ENCODE measurements at regions not wholly inside any gene's neighbourhood (a gene's known extent, or its start where the extent isn't known, plus 50 kb on each side); places are given as distances from the start of the nearest gene placed in this dataset.

DNA sequence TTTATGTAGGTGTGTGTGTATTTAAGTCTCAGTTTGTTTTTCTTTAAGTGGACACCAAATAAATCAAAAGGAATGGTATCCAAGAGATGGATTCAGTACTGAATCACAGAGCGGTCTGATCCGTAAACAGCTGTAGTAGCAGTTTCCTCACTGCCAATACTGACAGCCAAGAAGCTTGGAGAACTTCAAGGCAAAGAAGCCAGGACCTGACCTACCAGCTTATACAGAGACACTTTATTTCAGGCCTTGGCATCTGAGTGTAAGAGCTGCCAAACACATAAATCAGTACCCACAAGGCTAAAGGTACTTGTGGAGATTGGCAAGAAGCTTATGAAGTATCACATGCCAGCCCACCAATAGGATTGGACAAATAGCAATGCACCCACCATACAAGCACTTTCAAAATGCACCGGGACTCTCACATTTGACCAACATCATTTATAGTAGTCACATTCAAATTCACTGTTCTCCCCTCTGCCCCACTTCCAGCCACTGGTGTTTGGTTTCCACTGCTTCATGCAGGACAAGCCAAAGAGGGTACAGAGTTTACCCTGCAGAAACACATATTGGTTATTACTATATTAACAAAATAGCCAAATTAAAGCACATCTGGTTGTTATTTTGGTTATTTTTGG, 357.9 kb downstream of the KLF12 start:
- DNase-seq (ENCODE audit: low read depth, low spot score) (no peak), ATAC-seq (no peak)
- H3K4me3 ChIP-seq (ENCODE audit: low read depth in 2 of 2, low read length in 2 of 2), result no peak overlapping the region
- H3K4me1 ChIP-seq (ENCODE audit: control insufficient read depth, insufficient read depth, low read length), result no peaks in the 10 kb centered on the region
- ChIA-PET CTCF (no interaction called here), POLR2A (no interaction called here)
- BruUV-seq (replicated peaks), result no TSS peak
- TF ChIP-seq CTCF (IDR thresholded peaks at IDR 0.05) (no peak), TCF7L2 (IDR thresholded peaks at IDR 0.05; ENCODE audit: low read depth, low read length) (no peak), POLR2AphosphoS5 (IDR thresholded peaks at IDR 0.05; ENCODE audit: low read depth, low read length) (no peak), SIN3A (IDR thresholded peaks at IDR 0.05; ENCODE audit: borderline replicate concordance, insufficient read depth, low read depth, low read length) (no peak)
- TF ChIP-seq, protein P1, sequence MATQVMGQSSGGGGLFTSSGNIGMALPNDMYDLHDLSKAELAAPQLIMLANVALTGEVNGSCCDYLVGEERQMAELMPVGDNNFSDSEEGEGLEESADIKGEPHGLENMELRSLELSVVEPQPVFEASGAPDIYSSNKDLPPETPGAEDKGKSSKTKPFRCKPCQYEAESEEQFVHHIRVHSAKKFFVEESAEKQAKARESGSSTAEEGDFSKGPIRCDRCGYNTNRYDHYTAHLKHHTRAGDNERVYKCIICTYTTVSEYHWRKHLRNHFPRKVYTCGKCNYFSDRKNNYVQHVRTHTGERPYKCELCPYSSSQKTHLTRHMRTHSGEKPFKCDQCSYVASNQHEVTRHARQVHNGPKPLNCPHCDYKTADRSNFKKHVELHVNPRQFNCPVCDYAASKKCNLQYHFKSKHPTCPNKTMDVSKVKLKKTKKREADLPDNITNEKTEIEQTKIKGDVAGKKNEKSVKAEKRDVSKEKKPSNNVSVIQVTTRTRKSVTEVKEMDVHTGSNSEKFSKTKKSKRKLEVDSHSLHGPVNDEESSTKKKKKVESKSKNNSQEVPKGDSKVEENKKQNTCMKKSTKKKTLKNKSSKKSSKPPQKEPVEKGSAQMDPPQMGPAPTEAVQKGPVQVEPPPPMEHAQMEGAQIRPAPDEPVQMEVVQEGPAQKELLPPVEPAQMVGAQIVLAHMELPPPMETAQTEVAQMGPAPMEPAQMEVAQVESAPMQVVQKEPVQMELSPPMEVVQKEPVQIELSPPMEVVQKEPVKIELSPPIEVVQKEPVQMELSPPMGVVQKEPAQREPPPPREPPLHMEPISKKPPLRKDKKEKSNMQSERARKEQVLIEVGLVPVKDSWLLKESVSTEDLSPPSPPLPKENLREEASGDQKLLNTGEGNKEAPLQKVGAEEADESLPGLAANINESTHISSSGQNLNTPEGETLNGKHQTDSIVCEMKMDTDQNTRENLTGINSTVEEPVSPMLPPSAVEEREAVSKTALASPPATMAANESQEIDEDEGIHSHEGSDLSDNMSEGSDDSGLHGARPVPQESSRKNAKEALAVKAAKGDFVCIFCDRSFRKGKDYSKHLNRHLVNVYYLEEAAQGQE (IDR thresholded peaks at IDR 0.05; ENCODE audit: insufficient read depth in 1 of 2, low read depth in 2 of 2, low read length in 1 of 2), result no peak
- H3K36me3 ChIP-seq (ENCODE audit: control insufficient read depth, insufficient read depth, low read length), result no peaks in the 10 kb centered on the region
- no peaks in the 10 kb centered on the region for H3K9me3 ChIP-seq (ENCODE audit: control insufficient read depth, insufficient read depth, low read depth, low read length)
- no peak overlapping the region for H3K27ac ChIP-seq (ENCODE audit: low read length)
- H3K27me3 ChIP-seq (ENCODE audit: control insufficient read depth, insufficient read depth, low read length), result no peaks in the 10 kb centered on the region
- intact Hi-C loops (cut with micrococcal nuclease; ENCODE audit: unreplicated experiment) (no loop called here), in situ Hi-C loops (cut with HindIII; ENCODE audit: low pct_unique_long_range_greater_than_20kb, low sequenced_read_pairs) (no loop called here)

DNA sequence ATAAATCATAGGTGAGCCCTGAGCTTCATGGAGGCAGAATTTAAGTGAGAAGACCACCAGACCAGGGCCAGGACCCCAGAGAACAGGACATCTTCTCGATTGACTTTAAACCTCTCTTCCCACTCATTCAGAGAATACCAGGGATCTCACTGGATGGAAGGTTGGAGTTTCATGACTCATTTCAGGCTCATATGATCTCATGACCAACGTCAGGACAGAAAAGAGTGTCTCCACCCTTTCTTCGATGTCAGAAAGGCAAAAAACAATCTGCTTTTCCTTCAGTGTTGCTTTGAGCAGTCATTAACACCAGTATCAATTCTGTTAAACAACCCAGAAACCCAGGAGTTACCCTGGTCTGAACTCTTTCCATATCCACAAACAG, 361.0 kb downstream of the KLF12 start:
- POLR2A ChIA-PET, result no interaction called here
- CTCF ChIA-PET, result no interaction called here
- no peak for TF ChIP-seq TCF7L2 (IDR thresholded peaks at IDR 0.05; ENCODE audit: low read depth, low read length)
- no peak for TF ChIP-seq POLR2AphosphoS5 (IDR thresholded peaks at IDR 0.05; ENCODE audit: low read depth, low read length)
- no peak for TF ChIP-seq SIN3A (IDR thresholded peaks at IDR 0.05; ENCODE audit: borderline replicate concordance, insufficient read depth, low read depth, low read length)
- TF ChIP-seq, protein P1 (IDR thresholded peaks at IDR 0.05; ENCODE audit: insufficient read depth in 1 of 2, low read depth in 2 of 2, low read length in 1 of 2), result no peak
- TF ChIP-seq CTCF (IDR thresholded peaks at IDR 0.05), result no peak

More for the DNA sequence above, 361.0 kb downstream of the KLF12 start:
- no peaks in the 10 kb centered on the region for H3K27me3 ChIP-seq (ENCODE audit: control insufficient read depth, insufficient read depth, low read length)
- no peak for ATAC-seq
- no peaks in the 10 kb centered on the region for H3K4me1 ChIP-seq (ENCODE audit: control insufficient read depth, insufficient read depth, low read length)
- intact Hi-C loops (cut with micrococcal nuclease; ENCODE audit: unreplicated experiment), result no loop called here
- no peak for DNase-seq (ENCODE audit: low read depth, low spot score)
- in situ Hi-C loops (cut with HindIII; ENCODE audit: low pct_unique_long_range_greater_than_20kb, low sequenced_read_pairs), result no loop called here
- H3K27ac ChIP-seq (ENCODE audit: low read length), result no peak overlapping the region
- H3K4me3 ChIP-seq (ENCODE audit: low read depth in 2 of 2, low read length in 2 of 2), result no peak overlapping the region
- no peaks in the 10 kb centered on the region for H3K9me3 ChIP-seq (ENCODE audit: control insufficient read depth, insufficient read depth, low read depth, low read length)
- no TSS peak for BruUV-seq (replicated peaks)
- no peaks in the 10 kb centered on the region for H3K36me3 ChIP-seq (ENCODE audit: control insufficient read depth, insufficient read depth, low read length)
